Suprapubic skin (tissue), 4 donors: ENCODE measurements at regions not wholly inside any gene's neighbourhood (a gene's known extent, or its start where the extent isn't known, plus 50 kb on each side); places are given as distances from the start of the nearest gene placed in this dataset.

ENCODE experiments used
- DNase-seq, 2 donors: peaks; one replicate each; pipeline ENCODE4 v3.0.0-alpha.2; 2019; ENCODE audit warnings: low spot score in 2 of 2
- H3K27ac ChIP-seq: fragments of 200-600 bp; sonication (generic); one replicate; pipeline ENCODE4 v1.5.1; 2019
- H3K27me3 ChIP-seq: fragments of 200-600 bp; sonication (generic); one replicate; pipeline ENCODE4 v1.5.1; 2019
- H3K36me3 ChIP-seq: fragments of 200-600 bp; sonication (generic); one replicate; pipeline ENCODE4 v1.5.1; 2019
- H3K4me1 ChIP-seq: fragments of 200-600 bp; sonication (generic); one replicate; pipeline ENCODE4 v1.5.1; 2019
- H3K4me3 ChIP-seq: fragments of 200-600 bp; sonication (generic); one replicate; pipeline ENCODE4 v1.5.1; 2019; ENCODE audit warnings: mild to moderate bottlenecking
- H3K9me3 ChIP-seq: fragments of 200-600 bp; sonication (generic); one replicate; pipeline ENCODE4 v1.5.1; 2019
- EP300 ChIP-seq: sonication (generic); formaldehyde crosslinking; IDR thresholded peaks from one replicate; pipeline ENCODE4 v1.6.1; 2017; ENCODE audit warnings: antibody characterized with exemption
- POLR2A ChIP-seq, 2 donors: fragments of 450-650 bp; IDR thresholded peaks; one replicate each; pipeline ENCODE4 v1.6.1; 2017; ENCODE audit warnings: antibody characterized with exemption in 2 of 2, mild to moderate bottlenecking in 2 of 2, moderate library complexity in 2 of 2
- POLR2AphosphoS5 ChIP-seq, 3 donors: sonication (generic); formaldehyde crosslinking; IDR thresholded peaks; one replicate each; pipeline ENCODE4 v1.6.1; 2017; ENCODE audit warnings: antibody characterized with exemption in 3 of 3
- WGBS: methylation state at CpG from one replicate; pipeline ENCODE4 v1.1.5; 2018; 5-methylcytosine and 5-hydroxymethylcytosine counted together
- TF ChIP-seq, protein P1 (sequence below), 2 donors: fragments of 200-600 bp in 1 of 2; fragments of 450-650 bp in 1 of 2; sonication (generic) in 1 of 2; IDR thresholded peaks; one replicate each; pipeline ENCODE4 v1.5.1; 2016 to 2019; ENCODE audit warnings: antibody characterized with exemption in 2 of 2, mild to moderate bottlenecking in 1 of 2, moderate library complexity in 1 of 2

GRCh38 chr12:9345171-9345570 lies 137.0 kb upstream of the PZP start:
- Histone ChIP-seq H3K4me3 (no peak overlapping the region), H3K9me3 (no peaks in the 10 kb centered on the region), H3K4me1 (peaks cover 3% of the 10 kb centered on the region), H3K36me3 (no peaks in the 10 kb centered on the region), H3K27ac (no peak overlapping the region), H3K27me3 (no peaks in the 10 kb centered on the region)
- DNase-seq = no peak
- TF ChIP-seq EP300 = no peak
- TF ChIP-seq, protein P1, sequence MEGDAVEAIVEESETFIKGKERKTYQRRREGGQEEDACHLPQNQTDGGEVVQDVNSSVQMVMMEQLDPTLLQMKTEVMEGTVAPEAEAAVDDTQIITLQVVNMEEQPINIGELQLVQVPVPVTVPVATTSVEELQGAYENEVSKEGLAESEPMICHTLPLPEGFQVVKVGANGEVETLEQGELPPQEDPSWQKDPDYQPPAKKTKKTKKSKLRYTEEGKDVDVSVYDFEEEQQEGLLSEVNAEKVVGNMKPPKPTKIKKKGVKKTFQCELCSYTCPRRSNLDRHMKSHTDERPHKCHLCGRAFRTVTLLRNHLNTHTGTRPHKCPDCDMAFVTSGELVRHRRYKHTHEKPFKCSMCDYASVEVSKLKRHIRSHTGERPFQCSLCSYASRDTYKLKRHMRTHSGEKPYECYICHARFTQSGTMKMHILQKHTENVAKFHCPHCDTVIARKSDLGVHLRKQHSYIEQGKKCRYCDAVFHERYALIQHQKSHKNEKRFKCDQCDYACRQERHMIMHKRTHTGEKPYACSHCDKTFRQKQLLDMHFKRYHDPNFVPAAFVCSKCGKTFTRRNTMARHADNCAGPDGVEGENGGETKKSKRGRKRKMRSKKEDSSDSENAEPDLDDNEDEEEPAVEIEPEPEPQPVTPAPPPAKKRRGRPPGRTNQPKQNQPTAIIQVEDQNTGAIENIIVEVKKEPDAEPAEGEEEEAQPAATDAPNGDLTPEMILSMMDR (IDR thresholded peaks at IDR 0.05) = no peak
- TF ChIP-seq POLR2A (IDR thresholded peaks at IDR 0.05) = no peak
- TF ChIP-seq POLR2AphosphoS5 (IDR thresholded peaks at IDR 0.05) = no peak

DNA sequence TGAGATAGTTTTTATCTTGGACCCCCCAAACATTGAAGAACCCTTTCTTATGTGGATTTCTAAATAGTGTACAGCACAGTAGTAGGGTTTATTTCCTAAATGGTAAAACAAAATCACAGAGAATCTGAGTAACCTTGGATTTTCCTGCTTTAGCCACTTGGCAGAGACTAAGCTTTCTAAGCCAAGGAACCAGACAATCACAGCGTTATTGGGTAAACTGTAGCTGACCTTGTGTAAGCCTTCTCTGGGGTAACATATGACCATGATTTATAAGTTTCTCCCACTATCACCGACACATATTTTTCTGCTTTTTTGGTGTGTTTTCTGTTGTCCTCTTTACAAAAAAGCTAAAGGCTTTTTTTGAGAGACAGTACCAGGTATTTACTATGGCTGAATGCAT lies 136.3 kb upstream of the PZP start:
- Histone ChIP-seq H3K27me3 (no peaks in the 10 kb centered on the region), H3K36me3 (no peaks in the 10 kb centered on the region), H3K9me3 (no peaks in the 10 kb centered on the region), H3K4me3 (no peak overlapping the region), H3K27ac (no peak overlapping the region), H3K4me1 (peaks cover 3% of the 10 kb centered on the region)
- TF ChIP-seq EP300 (no peak), POLR2AphosphoS5 (IDR thresholded peaks at IDR 0.05) (no peak), POLR2A (IDR thresholded peaks at IDR 0.05) (no peak)
- TF ChIP-seq, protein P1 (IDR thresholded peaks at IDR 0.05) = no peak
- no peak for DNase-seq
- 64% methylated on average over 2 of the region's 2 CpGs for WGBS

DNA sequence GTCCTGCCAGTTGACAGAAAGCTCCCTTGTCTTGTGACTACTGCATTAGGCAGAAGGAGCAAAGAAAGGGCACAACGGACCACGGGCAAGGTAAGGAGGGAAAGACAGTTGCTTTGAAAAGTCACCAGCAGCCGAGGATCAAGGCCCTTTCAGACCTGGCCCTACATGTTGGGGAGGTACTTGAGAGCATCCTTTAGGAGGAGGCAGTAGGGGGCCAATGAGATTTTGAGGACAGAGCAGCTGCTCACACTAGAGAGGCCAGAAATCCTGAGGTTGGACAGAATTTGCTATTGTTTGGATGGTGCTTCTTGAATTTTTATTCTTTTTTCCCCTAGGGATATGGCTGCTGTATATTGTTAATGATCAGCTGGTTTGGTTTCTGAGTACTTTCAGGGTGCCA lies 135.5 kb upstream of the PZP start:
- 70% methylated on average over 3 of the region's 3 CpGs for WGBS
- Histone ChIP-seq H3K36me3 (no peaks in the 10 kb centered on the region), H3K4me3 (no peak overlapping the region), H3K27me3 (no peaks in the 10 kb centered on the region), H3K27ac (no peak overlapping the region), H3K9me3 (no peaks in the 10 kb centered on the region), H3K4me1 (peaks cover 3% of the 10 kb centered on the region)
- TF ChIP-seq POLR2AphosphoS5 (IDR thresholded peaks at IDR 0.05) (no peak), POLR2A (IDR thresholded peaks at IDR 0.05) (no peak), EP300 (no peak)
- TF ChIP-seq, protein P1 (IDR thresholded peaks at IDR 0.05) = no peak
- no peak for DNase-seq

GRCh38 chr12:9342614-9343353 lies 134.6 kb upstream of the PZP start:
- Histone ChIP-seq H3K27me3 (no peaks in the 10 kb centered on the region), H3K27ac (no peak overlapping the region), H3K4me1 (peaks cover 3% of the 10 kb centered on the region), H3K4me3 (no peak overlapping the region), H3K9me3 (no peaks in the 10 kb centered on the region), H3K36me3 (no peaks in the 10 kb centered on the region)
- DNase-seq = no peak
- WGBS = 92% methylated on average over 3 of the region's 3 CpGs
- TF ChIP-seq, protein P1 (IDR thresholded peaks at IDR 0.05) = no peak
- no peak for TF ChIP-seq POLR2A (IDR thresholded peaks at IDR 0.05)

DNA sequence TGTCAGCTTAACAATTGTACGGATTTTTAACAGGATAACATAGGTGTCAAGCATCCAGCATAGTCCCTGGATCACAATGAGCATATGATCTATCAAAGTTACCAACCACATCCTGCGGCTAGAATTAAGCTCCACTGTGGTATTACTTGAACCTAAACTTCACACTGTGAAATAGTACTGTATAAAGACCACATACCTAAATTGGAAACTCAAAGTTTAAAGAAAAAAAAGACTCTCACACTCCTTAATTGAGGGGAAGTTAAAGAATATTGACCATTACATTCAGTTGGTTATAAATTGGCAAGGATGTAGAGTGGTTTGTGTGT lies 133.0 kb upstream of the PZP start:
- TF ChIP-seq POLR2AphosphoS5 (IDR thresholded peaks at IDR 0.05) (no peak), POLR2A (IDR thresholded peaks at IDR 0.05) (no peak), EP300 (no peak)
- TF ChIP-seq, protein P1 (IDR thresholded peaks at IDR 0.05) = no peak
- DNase-seq = no peak
- 92% methylated on average over 2 of the region's 2 CpGs for WGBS
- no peak overlapping the region for H3K27ac ChIP-seq
- H3K4me1 ChIP-seq = no peaks in the 10 kb centered on the region
- no peaks in the 10 kb centered on the region for H3K36me3 ChIP-seq
- no peaks in the 10 kb centered on the region for H3K27me3 ChIP-seq
- no peaks in the 10 kb centered on the region for H3K9me3 ChIP-seq
- no peak overlapping the region for H3K4me3 ChIP-seq
